Keratinocyte (primary cell): ENCODE measurements at regions not wholly inside any gene's neighbourhood (a gene's known extent, or its start where the extent isn't known, plus 50 kb on each side); places are given as distances from the start of the nearest gene placed in this dataset.

Source experiments
- DNase-seq: peaks from one replicate; pipeline ENCODE4 v3.0.0-alpha.2; 2011; ENCODE audit warnings: low read depth, missing footprints, low spot score
- FAIRE-seq: peaks from 2 replicates; lab custom pipeline; 2011; peaks lifted over from hg19 to GRCh38; lab: Jason Lieb, UNC
- H2AFZ ChIP-seq: 2 replicates; pipeline ENCODE4 v1.6.0; 2012; ENCODE audit warnings: low read length, control low read depth, inconsistent platforms; ENCODE audit not compliant: control insufficient read depth
- H3K27ac ChIP-seq: 2 replicates; pipeline ENCODE4 v1.5.1; 2011; ENCODE audit warnings: low read length; ENCODE audit not compliant: control insufficient read depth, insufficient read depth
- H3K27me3 ChIP-seq: 3 replicates; pipeline ENCODE4 v1.6.0; 2011; ENCODE audit warnings: low read length; ENCODE audit not compliant: control insufficient read depth, insufficient read depth; ENCODE audit errors: extremely low read depth
- H3K36me3 ChIP-seq, 2 experiments: 2 replicates in 1 of 2; 3 replicates in 1 of 2; pipeline ENCODE4 v1.5.1; 2011; ENCODE audit warnings: low read length in 2 of 2, mild to moderate bottlenecking in 1 of 2; ENCODE audit not compliant: control insufficient read depth in 2 of 2, insufficient read depth in 2 of 2; ENCODE audit errors: extremely low read depth in 1 of 2
- H3K4me1 ChIP-seq: 3 replicates; pipeline ENCODE4 v1.5.1; 2011; ENCODE audit warnings: low read length; ENCODE audit not compliant: control insufficient read depth, insufficient read depth; ENCODE audit errors: extremely low read depth
- H3K4me2 ChIP-seq: 3 replicates; pipeline ENCODE4 v1.6.0; 2011; ENCODE audit warnings: low read depth, low read length; ENCODE audit not compliant: control insufficient read depth, insufficient read depth; ENCODE audit errors: extremely low read depth
- H3K4me3 ChIP-seq, 3 experiments: fragments of 200-600 bp in 1 of 3; sonication (generic) in 1 of 3; 2 replicates in 2 of 3; 3 replicates in 1 of 3; pipeline ENCODE4 v1.5.1; 2011 to 2016; ENCODE audit warnings: low read length in 3 of 3, mild to moderate bottlenecking in 3 of 3, control low read depth in 2 of 3, inconsistent platforms in 1 of 3, low read depth in 1 of 3, mixed read lengths in 1 of 3, mixed run types in 1 of 3, moderate library complexity in 1 of 3; ENCODE audit not compliant: control insufficient read depth in 2 of 3, insufficient read depth in 2 of 3; ENCODE audit errors: extremely low read depth in 1 of 3
- H3K79me2 ChIP-seq: 2 replicates; pipeline ENCODE4 v1.6.0; 2012; ENCODE audit warnings: low read length; ENCODE audit not compliant: control insufficient read depth, insufficient read depth
- H3K9ac ChIP-seq: 3 replicates; pipeline ENCODE4 v1.6.0; 2011; ENCODE audit warnings: low read length; ENCODE audit not compliant: control insufficient read depth, insufficient read depth; ENCODE audit errors: extremely low read depth
- H3K9me1 ChIP-seq: 3 replicates; pipeline ENCODE4 v1.6.0; 2011; ENCODE audit warnings: low read length; ENCODE audit not compliant: control insufficient read depth, insufficient read depth; ENCODE audit errors: extremely low read depth
- H3K9me3 ChIP-seq: 2 replicates; pipeline ENCODE4 v1.5.1; 2012; ENCODE audit warnings: low read depth, low read length; ENCODE audit not compliant: control insufficient read depth
- H4K20me1 ChIP-seq: 3 replicates; pipeline ENCODE4 v1.6.0; 2011; ENCODE audit warnings: low read length; ENCODE audit not compliant: control insufficient read depth, insufficient read depth; ENCODE audit errors: extremely low read depth
- CTCF ChIP-seq, 3 experiments: IDR thresholded peaks in 1 of 3; conservative IDR thresholded peaks in 1 of 3; optimal IDR thresholded peaks in 1 of 3; 2 replicates in 2 of 3; 3 replicates in 1 of 3; pipeline versions ENCODE3 to v1.5.1; 2011; ENCODE audit warnings: low read length in 3 of 3, mild to moderate bottlenecking in 3 of 3, moderate library complexity in 2 of 3, control low read depth in 1 of 3, inconsistent platforms in 1 of 3; ENCODE audit not compliant: insufficient read depth in 2 of 3; ENCODE audit errors: extremely low read depth in 1 of 3
- EZH2 ChIP-seq: IDR thresholded peaks from one replicate; pipeline ENCODE4 v1.6.1; 2012; ENCODE audit warnings: inconsistent platforms, mild to moderate bottlenecking, low read length, moderate library complexity
- dilution Hi-C: fragments of 300-500 bp; cut with MboI; formaldehyde crosslinking; loops from one replicate; pipeline ENCODE4 v1.7.0; 2020; ENCODE audit warnings: low sequenced_read_pairs; ENCODE audit not compliant: extremely low pct_ligation_motif_present

DNA sequence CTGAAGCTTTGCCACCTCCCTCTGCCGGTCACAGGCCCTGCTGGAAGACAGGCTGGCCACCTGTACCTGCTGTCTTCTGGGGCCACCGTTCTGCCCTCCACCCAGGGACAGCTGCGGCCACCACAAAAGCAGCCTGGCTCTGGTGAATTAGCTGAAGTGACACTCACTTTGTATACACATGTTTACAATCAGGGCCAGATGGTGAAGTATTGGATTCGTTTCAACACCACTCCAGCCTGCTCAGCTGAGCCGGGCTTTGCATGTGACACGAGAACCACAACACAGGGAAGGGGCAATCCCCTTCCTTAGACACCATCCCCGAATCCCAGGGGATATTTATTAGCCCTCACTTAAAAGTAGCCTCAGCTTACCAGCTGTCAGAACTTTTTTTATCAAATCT is 191.5 kb upstream of the RPL38 start:
- TF ChIP-seq CTCF (optimal IDR thresholded peaks at IDR 0.05 in 1 of 3, IDR thresholded peaks at IDR 0.05 in 1 of 3, conservative IDR thresholded peaks at IDR 0.05 in 1 of 3; ENCODE audit: extremely low read depth in 1 of 3, insufficient read depth in 2 of 3, low read length in 3 of 3) (no peak), EZH2 (no peak)

DNA sequence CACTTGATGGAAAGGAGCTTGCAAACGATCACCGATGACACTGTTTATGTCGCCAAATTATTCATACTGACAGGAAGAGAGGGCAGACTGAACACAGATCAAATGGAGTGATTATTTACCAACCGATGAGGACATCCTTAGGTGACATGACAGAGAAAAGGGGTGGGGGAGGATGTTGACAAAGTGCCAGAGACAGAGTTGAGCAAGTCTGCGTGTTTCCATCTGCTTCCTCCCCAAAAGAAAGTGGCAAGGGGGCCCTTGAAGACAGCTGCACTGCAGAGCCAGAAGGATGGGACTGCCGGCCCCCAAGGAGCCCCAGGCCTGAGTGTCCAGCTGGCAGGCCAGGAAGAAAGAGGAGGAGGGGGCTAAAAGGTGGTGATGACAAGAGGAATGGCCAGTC is 191.0 kb upstream of the RPL38 start:
- Histone ChIP-seq H3K27me3 (peaks cover 11% of the 10 kb centered on the region), H3K9me3 (no peaks in the 10 kb centered on the region), H3K9ac (no peak overlapping the region), H3K79me2 (no peaks in the 10 kb centered on the region), H3K36me3 (no peaks in the 10 kb centered on the region), H3K9me1 (no peaks in the 10 kb centered on the region), H3K4me2 (no peak overlapping the region), H3K27ac (no peak overlapping the region), H4K20me1 (no peaks in the 10 kb centered on the region), H3K4me3 (no peak overlapping the region), H2AFZ (no peak overlapping the region), H3K4me1 (no peaks in the 10 kb centered on the region)
- TF ChIP-seq CTCF (optimal IDR thresholded peaks at IDR 0.05 in 1 of 3, IDR thresholded peaks at IDR 0.05 in 1 of 3, conservative IDR thresholded peaks at IDR 0.05 in 1 of 3; ENCODE audit: extremely low read depth in 1 of 3, insufficient read depth in 2 of 3, low read length in 3 of 3), result no peak
- TF ChIP-seq EZH2, result no peak
- dilution Hi-C loops, result no loop called here
- FAIRE-seq (no peak), DNase-seq (no peak)

More for the DNA sequence above, 191.5 kb upstream of the RPL38 start:
- no peak for DNase-seq
- Histone ChIP-seq H3K9me3 (no peaks in the 10 kb centered on the region), H3K27me3 (peaks cover 11% of the 10 kb centered on the region), H3K36me3 (no peaks in the 10 kb centered on the region), H3K4me2 (no peak overlapping the region), H3K4me3 (no peak overlapping the region), H3K79me2 (no peaks in the 10 kb centered on the region), H3K4me1 (no peaks in the 10 kb centered on the region), H3K27ac (no peak overlapping the region), H3K9ac (no peak overlapping the region), H4K20me1 (no peaks in the 10 kb centered on the region), H2AFZ (no peak overlapping the region), H3K9me1 (no peaks in the 10 kb centered on the region)
- dilution Hi-C loops, result no loop called here
- FAIRE-seq, result no peak
